GM10266 (cell line): ENCODE measurements at regions not wholly inside any gene's neighbourhood (a gene's known extent, or its start where the extent isn't known, plus 50 kb on each side); places are given as distances from the start of the nearest gene placed in this dataset.

Source experiments
- DNase-seq: peaks from one replicate; pipeline ENCODE4 v3.0.0; 2012; ENCODE audit errors: extremely low spot score
- TF ChIP-seq, protein P1 (sequence below): IDR thresholded peaks from 2 replicates; pipeline ENCODE4 v1.5.1; 2012; ENCODE audit warnings: mild to moderate bottlenecking, low read depth; ENCODE audit not compliant: control insufficient read depth, insufficient read depth; ENCODE audit errors: missing control alignments

DNA sequence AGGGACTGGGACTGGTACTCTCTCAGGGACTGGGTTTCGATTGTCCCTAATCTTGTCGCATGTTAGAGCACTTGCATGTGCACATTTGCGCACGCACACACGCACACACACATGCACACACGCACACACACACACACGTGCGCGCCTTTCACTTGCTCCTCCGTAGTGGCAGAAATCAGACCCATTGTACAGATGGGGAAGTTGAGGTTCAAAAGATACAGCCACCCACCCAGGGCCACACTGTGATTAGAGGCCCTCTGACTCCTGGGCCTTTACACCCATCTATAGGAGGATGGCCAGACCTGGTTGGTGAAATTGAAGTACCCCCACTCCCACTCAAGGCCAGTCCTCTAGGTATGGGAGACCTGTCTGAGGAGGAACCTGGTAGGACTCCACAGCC lies 167.8 kb upstream of the LHX5 start:
- TF ChIP-seq, protein P1, sequence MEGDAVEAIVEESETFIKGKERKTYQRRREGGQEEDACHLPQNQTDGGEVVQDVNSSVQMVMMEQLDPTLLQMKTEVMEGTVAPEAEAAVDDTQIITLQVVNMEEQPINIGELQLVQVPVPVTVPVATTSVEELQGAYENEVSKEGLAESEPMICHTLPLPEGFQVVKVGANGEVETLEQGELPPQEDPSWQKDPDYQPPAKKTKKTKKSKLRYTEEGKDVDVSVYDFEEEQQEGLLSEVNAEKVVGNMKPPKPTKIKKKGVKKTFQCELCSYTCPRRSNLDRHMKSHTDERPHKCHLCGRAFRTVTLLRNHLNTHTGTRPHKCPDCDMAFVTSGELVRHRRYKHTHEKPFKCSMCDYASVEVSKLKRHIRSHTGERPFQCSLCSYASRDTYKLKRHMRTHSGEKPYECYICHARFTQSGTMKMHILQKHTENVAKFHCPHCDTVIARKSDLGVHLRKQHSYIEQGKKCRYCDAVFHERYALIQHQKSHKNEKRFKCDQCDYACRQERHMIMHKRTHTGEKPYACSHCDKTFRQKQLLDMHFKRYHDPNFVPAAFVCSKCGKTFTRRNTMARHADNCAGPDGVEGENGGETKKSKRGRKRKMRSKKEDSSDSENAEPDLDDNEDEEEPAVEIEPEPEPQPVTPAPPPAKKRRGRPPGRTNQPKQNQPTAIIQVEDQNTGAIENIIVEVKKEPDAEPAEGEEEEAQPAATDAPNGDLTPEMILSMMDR = no peak
- no peak for DNase-seq

- DNase-seq = no peak
Observed at GRCh38 chr12:113638460-113638775, 166.7 kb upstream of the LHX5 start.

GRCh38 chr12:113634982-113635381 lies 163.3 kb upstream of the LHX5 start:
- no peak for DNase-seq
- TF ChIP-seq, protein P1 = no peak

More at GRCh38 chr12:113638460-113638775, 166.7 kb upstream of the LHX5 start:
- TF ChIP-seq, protein P1 = no peak

GRCh38 chr12:113634474-113634873 lies 162.8 kb upstream of the LHX5 start:
- no peak for DNase-seq
- TF ChIP-seq, protein P1 = no peak

DNA sequence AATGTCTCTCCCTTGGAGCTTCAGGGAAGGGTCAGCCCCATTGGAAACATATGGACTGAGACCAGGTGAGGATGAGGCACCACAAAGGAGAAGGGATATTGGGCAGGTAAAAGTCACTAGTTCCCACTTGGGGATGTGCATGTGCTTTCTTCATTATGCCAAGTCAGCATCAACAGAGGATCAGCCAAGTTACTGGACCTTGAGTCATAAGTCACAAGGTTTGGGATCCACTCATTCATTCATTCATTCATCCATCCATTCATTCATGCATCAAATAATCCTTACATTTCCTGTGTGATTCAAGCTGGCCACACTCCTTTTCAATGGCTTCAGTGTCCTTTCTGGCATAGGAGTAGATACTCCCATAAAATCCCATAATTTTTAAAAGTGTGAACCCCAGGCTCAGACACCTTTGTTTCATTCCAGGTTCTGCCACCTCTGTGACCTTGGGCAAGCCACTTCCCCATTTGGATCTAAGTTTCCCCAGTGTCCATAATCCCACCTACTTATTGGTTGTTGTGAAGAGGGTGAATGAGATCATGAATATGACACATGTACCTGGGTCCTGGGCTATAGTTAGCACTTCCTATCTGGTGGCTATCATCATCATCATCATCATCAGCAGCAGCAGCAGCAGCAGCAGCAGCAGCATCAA lies 162.1 kb upstream of the LHX5 start:
- TF ChIP-seq, protein P1 = no peak
- DNase-seq = no peak

DNA sequence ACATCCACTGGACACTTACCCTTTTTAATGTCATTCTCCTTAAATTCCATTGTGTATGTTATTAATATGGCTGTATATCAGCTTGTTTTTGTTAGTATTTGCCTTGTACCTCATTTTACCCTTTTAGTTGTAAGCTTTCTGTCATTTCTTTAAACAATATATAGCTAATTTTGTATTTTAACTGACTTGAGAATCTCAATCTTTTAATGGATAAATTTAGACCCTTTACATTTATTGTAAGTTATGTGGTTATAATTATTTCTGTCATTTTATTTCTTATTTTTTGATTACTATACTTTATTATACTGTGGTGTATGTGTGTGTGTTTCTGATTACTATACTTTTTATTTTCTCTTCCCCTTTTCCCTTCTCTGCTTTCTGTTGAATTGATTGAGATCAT lies 159.0 kb upstream of the LHX5 start:
- TF ChIP-seq, protein P1 = no peak
- DNase-seq = no peak

DNA sequence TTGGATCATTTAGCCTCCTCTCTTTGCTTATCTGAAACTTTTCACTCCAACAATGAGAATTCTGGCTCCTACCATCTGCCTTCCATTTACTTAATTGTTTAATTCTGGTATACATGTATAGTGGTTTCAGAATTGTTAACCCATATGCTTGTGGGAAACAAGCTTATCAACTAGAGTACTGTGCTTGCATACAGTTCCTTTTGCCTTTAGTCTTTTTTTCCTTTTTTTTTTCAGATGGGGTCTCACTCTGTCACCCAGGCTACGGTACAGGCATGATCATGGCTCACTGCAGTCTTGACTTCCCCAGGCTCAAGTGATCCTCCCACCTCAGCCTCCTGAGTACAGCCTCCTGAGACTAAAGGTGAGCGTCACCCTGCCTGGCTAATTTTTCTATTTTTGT lies 153.8 kb upstream of the LHX5 start:
- DNase-seq = no peak
- TF ChIP-seq, protein P1 = no peak
